Heart left ventricle (tissue), 16 donors: ENCODE measurements at regions not wholly inside any gene's neighbourhood (a gene's known extent, or its start where the extent isn't known, plus 50 kb on each side); places are given as distances from the start of the nearest gene placed in this dataset.

Experiments
- ATAC-seq, 4 donors: fragments of 200-7000 bp; cut with Tn5 transposase; one replicate each; pipeline ENCODE4 v1.9.1; 2020 to 2022; ENCODE audit warnings: moderate library complexity in 4 of 4, mild to moderate bottlenecking in 3 of 4, moderate number of reproducible peaks in 1 of 4
- DNase-seq, 5 donors: peaks; one replicate each; pipeline ENCODE4 v3.0.0-alpha.2; 2020
- H3K27ac ChIP-seq, 12 donors: fragments of 200-600 bp; sonication (generic) in 4 of 12; one replicate each; pipeline versions ENCODE4 v1.5.0 to v1.8.0; 2016 to 2022; ENCODE audit warnings: mild to moderate bottlenecking in 2 of 12
- H3K27me3 ChIP-seq, 9 donors: fragments of 200-600 bp; sonication (generic) in 2 of 9; one replicate each; pipeline versions ENCODE4 v1.5.1 to v1.8.0; 2016 to 2022; ENCODE audit warnings: mild to moderate bottlenecking in 3 of 9
- H3K36me3 ChIP-seq, 9 donors: fragments of 200-600 bp; sonication (generic) in 2 of 9; one replicate each; pipeline versions ENCODE4 v1.5.0 to v1.8.0; 2018 to 2022; ENCODE audit warnings: mild to moderate bottlenecking in 2 of 9
- H3K4me1 ChIP-seq, 12 donors: fragments of 200-600 bp; sonication (generic) in 4 of 12; one replicate each; pipeline versions ENCODE4 v1.5.0 to v1.8.0; 2016 to 2022; ENCODE audit warnings: mild to moderate bottlenecking in 3 of 12
- H3K4me3 ChIP-seq, 12 donors: fragments of 200-600 bp; sonication (generic) in 4 of 12; one replicate each; pipeline versions ENCODE4 v1.5.0 to v1.8.0; 2017 to 2022; ENCODE audit warnings: mild to moderate bottlenecking in 9 of 12, moderate library complexity in 4 of 12
- H3K9me3 ChIP-seq, 12 donors: fragments of 200-600 bp; sonication (generic) in 4 of 12; one replicate each; pipeline versions ENCODE4 v1.5.0 to v1.8.0; 2016 to 2022; ENCODE audit warnings: mild to moderate bottlenecking in 1 of 12
- CTCF ChIP-seq, 12 donors: fragments of 200-600 bp; sonication (generic) in 4 of 12; IDR thresholded peaks; one replicate each; pipeline versions ENCODE4 v1.5.0 to v1.8.0; 2018 to 2022; ENCODE audit warnings: antibody characterized with exemption in 12 of 12, mild to moderate bottlenecking in 5 of 12
- POLR2A ChIP-seq, 2 donors: fragments of 450-650 bp; IDR thresholded peaks; one replicate each; pipeline ENCODE4 v1.6.1; 2017; ENCODE audit warnings: antibody characterized with exemption in 2 of 2, mild to moderate bottlenecking in 2 of 2, moderate library complexity in 2 of 2
- WGBS, 4 donors: extraction: QIAGEN DNeasy Blood & Tissue Kit in 2 of 4; methylation state at CpG; one replicate each; pipeline versions ENCODE4 v1.1.5 to v1.1.7; 2013 to 2018; 5-methylcytosine and 5-hydroxymethylcytosine counted together
- intact Hi-C, 10 donors: fragments of 100-400 bp; cut with DNase I; formaldehyde crosslinking; loops; one replicate each; pipeline versions ENCODE4 v1.11.1 to v1.14.2; 2022
- donor health status: ischemic (EF 13 %, LVEDD 7.1; RV severe dilation, severe dysfunction).
- donor health status: healthy with polysubstance abuse.
- donor health status: DM: no; HTN: yes; CAD: no.
- donor health status: DM: no; HTN: no; CAD: no.
- donor health status: ischemic (EF 25% LVEDD 6.9; RV normal size, moderate dysfunction).
- donor health status: ischemic (EF 25% LVEDD 5.7; RV mildly dilated, moderate dysfunction).
- donor health status: healthy.
- donor health status: DM: yes; HTN: yes; CAD: no.
- donor health status: ischemic (EF 35%, LVEDD 5.7; RV mildly dilated, moderate dysfunction).
- donor health status: nonischemic (EF 11% LVEDD 7.7; RV severe dilation, severe dysfunction).
- donor health status: DM: yes; HTN: yes; CAD: no.
- donor health status: PGD.
- donor health status: ischemic (EF 29% LVEDD 5.4; RV normal size, mild dysfunction).
- donor health status: nonischemic (EF 23%, LVEDD 6.1; RV moderate dilation, normal function).

GRCh38 chr10:4256971-4257370, 472.0 kb upstream of the KLF6 start:
- peaks cover 0 to 21% (median 8%) of the 10 kb centered on the region in 12 donors for H3K4me1 ChIP-seq
- ATAC-seq (no peak), DNase-seq (no peak)
- no peaks in the 10 kb centered on the region for H3K36me3 ChIP-seq
- TF ChIP-seq POLR2A (IDR thresholded peaks at IDR 0.05) (no peak), CTCF (IDR thresholded peaks at IDR 0.05) (no peak)
- WGBS, 4 donors = 94 to 97% (median 96%) methylated on average over 2 of the region's 2 CpGs
- H3K27ac ChIP-seq = no peak overlapping the region
- intact Hi-C loops = no loop called here
- H3K9me3 ChIP-seq = no peaks in the 10 kb centered on the region
- H3K4me3 ChIP-seq = no peak overlapping the region
- no peaks in the 10 kb centered on the region for H3K27me3 ChIP-seq

GRCh38 chr10:4255751-4256150, 470.7 kb upstream of the KLF6 start:
- WGBS, 4 donors = 83 to 88% (median 85%) methylated on average over 3 of the region's 3 CpGs
- DNase-seq (no peak), ATAC-seq (no peak)
- H3K27me3 ChIP-seq = no peaks in the 10 kb centered on the region
- peaks cover 0 to 13% (median 6%) of the 10 kb centered on the region in 12 donors for H3K4me1 ChIP-seq
- H3K36me3 ChIP-seq = no peaks in the 10 kb centered on the region
- TF ChIP-seq POLR2A (IDR thresholded peaks at IDR 0.05) = no peak
- TF ChIP-seq CTCF (IDR thresholded peaks at IDR 0.05) = no peak
- H3K27ac ChIP-seq = no peak overlapping the region
- H3K4me3 ChIP-seq = no peak overlapping the region
- intact Hi-C loops = no loop called here
- no peaks in the 10 kb centered on the region for H3K9me3 ChIP-seq

GRCh38 chr10:4254101-4254994, 469.3 kb upstream of the KLF6 start:
- DNase-seq (no peak), ATAC-seq (peak in 1 of 4 donors; percentile 31)
- no peaks in the 10 kb centered on the region for H3K36me3 ChIP-seq
- intact Hi-C loops = no loop called here
- H3K9me3 ChIP-seq = no peaks in the 10 kb centered on the region
- 77 to 86% (median 84%) methylated on average over 11 of the region's 11 CpGs for WGBS, 4 donors
- H3K4me3 ChIP-seq = no peak overlapping the region
- H3K27me3 ChIP-seq = no peaks in the 10 kb centered on the region
- H3K27ac ChIP-seq = no peak overlapping the region
- peaks cover 0 to under 1% (median 0%) of the 10 kb centered on the region in 12 donors for H3K4me1 ChIP-seq
- TF ChIP-seq POLR2A (IDR thresholded peaks at IDR 0.05) = no peak
- TF ChIP-seq CTCF (IDR thresholded peaks at IDR 0.05) = no peak

GRCh38 chr10:4252701-4253100, 467.7 kb upstream of the KLF6 start:
- H3K36me3 ChIP-seq = no peaks in the 10 kb centered on the region
- ATAC-seq = no peak
- WGBS, 4 donors = 93 to 99% (median 96%) methylated on average over 2 of the region's 2 CpGs
- no peaks in the 10 kb centered on the region for H3K9me3 ChIP-seq
- H3K4me3 ChIP-seq = no peak overlapping the region
- no peaks in the 10 kb centered on the region for H3K4me1 ChIP-seq
- no peaks in the 10 kb centered on the region for H3K27me3 ChIP-seq
- no peak overlapping the region for H3K27ac ChIP-seq
- no peak for DNase-seq
- intact Hi-C loops = no loop called here
- TF ChIP-seq CTCF (IDR thresholded peaks at IDR 0.05) (no peak), POLR2A (IDR thresholded peaks at IDR 0.05) (no peak)
